OCI-LY7 (cell line): ENCODE measurements at regions not wholly inside any gene's neighbourhood (a gene's known extent, or its start where the extent isn't known, plus 50 kb on each side); places are given as distances from the start of the nearest gene placed in this dataset.

Experiments
- BruUV-seq: library from RNA; stranded (reverse); fragments of 400-500 nt; replicated peaks from 2 replicates; lab custom pipeline; 2021; lab: Mats Ljungman, UMichigan
- CTCF ChIA-PET: fragments of 300-600 bp; sonication (Branson Sonifier 250); formaldehyde crosslinking; loops from one replicate; lab custom pipeline; 2022; ENCODE audit warnings: antibody characterized with exemption; ENCODE audit not compliant: unreplicated experiment; lab: Charles Lee
- POLR2A ChIA-PET: fragments of 300-600 bp; sonication (Branson Sonifier 250); formaldehyde crosslinking; loops from one replicate; lab custom pipeline; 2022; ENCODE audit warnings: antibody characterized with exemption; lab: Charles Lee
- DNase-seq: peaks from one replicate; pipeline ENCODE4 v3.0.0-alpha.2; 2015; ENCODE audit warnings: low spot score
- H2AFZ ChIP-seq: fragments of 200-600 bp; sonication (generic), shearing (Covaris generic); 2 replicates; pipeline ENCODE4 v1.6.1; 2014; ENCODE audit warnings: mild to moderate bottlenecking, antibody characterized with exemption, low read length, moderate library complexity
- H3K27ac ChIP-seq: fragments of 200-600 bp; sonication (generic); 2 replicates; pipeline ENCODE4 v1.5.1; 2014; ENCODE audit warnings: mixed run types, low read depth, mild to moderate bottlenecking, moderate library complexity, low read length, inconsistent platforms; ENCODE audit not compliant: poor library complexity, severe bottlenecking
- H3K36me3 ChIP-seq: fragments of 200-600 bp; sonication (generic); 2 replicates; pipeline ENCODE4 v1.6.1; 2014; ENCODE audit warnings: mild to moderate bottlenecking, antibody characterized with exemption, low read length, moderate library complexity, mixed read lengths; ENCODE audit not compliant: insufficient read depth
- H3K4me1 ChIP-seq: fragments of 200-600 bp; sonication (generic); 2 replicates; pipeline ENCODE4 v1.5.1; 2014; ENCODE audit warnings: mild to moderate bottlenecking, low read length; ENCODE audit not compliant: insufficient read depth, poor library complexity, severe bottlenecking
- H3K4me2 ChIP-seq: fragments of 200-600 bp; sonication (generic); 2 replicates; pipeline ENCODE4 v1.6.1; 2014; ENCODE audit warnings: mild to moderate bottlenecking, low read length
- H3K4me3 ChIP-seq: fragments of 200-600 bp; sonication (generic); 2 replicates; pipeline ENCODE4 v1.5.1; 2014; ENCODE audit warnings: mild to moderate bottlenecking, low read depth, low read length; ENCODE audit not compliant: poor library complexity, severe bottlenecking
- H3K79me2 ChIP-seq: fragments of 200-600 bp; sonication (generic); 2 replicates; pipeline ENCODE4 v1.6.1; 2016; ENCODE audit warnings: low read depth, mild to moderate bottlenecking, low read length, moderate library complexity, mixed read lengths; ENCODE audit not compliant: insufficient read depth
- H3K9me2 ChIP-seq: fragments of 200-600 bp; sonication (generic); 2 replicates; pipeline ENCODE4 v1.6.1; 2016; ENCODE audit warnings: mild to moderate bottlenecking, low read length, mixed read lengths; ENCODE audit not compliant: insufficient read depth
- H3K9me3 ChIP-seq: fragments of 200-600 bp; sonication (generic); 2 replicates; pipeline ENCODE4 v1.6.1; 2014; ENCODE audit warnings: mild to moderate bottlenecking, mixed run types, low read length, mixed read lengths
- H4K20me1 ChIP-seq: fragments of 200-600 bp; sonication (generic); 2 replicates; pipeline ENCODE4 v1.6.1; 2014; ENCODE audit warnings: mild to moderate bottlenecking, antibody characterized with exemption, low read length, moderate library complexity, mixed read lengths; ENCODE audit not compliant: insufficient read depth
- EZH2phosphoT487 ChIP-seq: fragments of 200-600 bp; sonication (generic); IDR thresholded peaks from 2 replicates; pipeline ENCODE4 v1.6.1; 2018; ENCODE audit warnings: low read depth, borderline replicate concordance, mild to moderate bottlenecking, mixed run types, antibody characterized with exemption, low read length, moderate library complexity, mixed read lengths
- intact Hi-C: fragments of 100-400 bp; cut with micrococcal nuclease; formaldehyde crosslinking; loops from one replicate; pipeline ENCODE4 v1.10.0; 2022; ENCODE audit not compliant: unreplicated experiment
- TF ChIP-seq, protein P1 (sequence below): fragments of 200-600 bp; sonication (generic); conservative IDR thresholded peaks from 2 replicates; pipeline ENCODE4 v1.5.1; 2014; ENCODE audit warnings: mild to moderate bottlenecking, antibody characterized with exemption, low read length, moderate library complexity, mixed read lengths

DNA sequence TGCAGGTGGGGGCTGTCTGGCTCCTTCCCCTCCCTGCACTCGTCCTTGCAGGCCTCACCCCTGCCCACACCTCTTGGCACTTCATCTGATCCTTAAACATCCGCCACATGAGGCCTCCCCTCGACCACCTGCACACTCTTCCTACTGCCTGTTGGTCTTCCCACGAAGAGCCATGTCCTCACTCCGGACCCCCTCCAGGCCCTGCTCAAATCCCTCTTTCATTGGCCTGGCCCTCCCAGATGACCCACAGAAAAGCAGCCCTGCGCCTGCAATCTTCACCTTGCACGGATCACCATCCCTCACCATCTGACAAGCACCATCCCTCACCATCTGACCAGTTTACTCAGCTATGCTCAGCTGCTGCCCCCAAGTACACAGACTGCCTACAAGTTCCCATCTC lies 193.6 kb downstream of the BCL11B start:
- CTCF ChIA-PET: no interaction called here
- Histone ChIP-seq H3K4me1 (no peaks in the 10 kb centered on the region), H3K79me2 (no peaks in the 10 kb centered on the region), H3K4me2 (no peak overlapping the region), H4K20me1 (no peaks in the 10 kb centered on the region), H3K9me2 (no peaks in the 10 kb centered on the region), H3K27ac (no peak overlapping the region), H3K4me3 (no peak overlapping the region), H3K9me3 (no peaks in the 10 kb centered on the region), H3K36me3 (no peaks in the 10 kb centered on the region), H2AFZ (no peak overlapping the region)
- POLR2A ChIA-PET: no interaction called here
- TF ChIP-seq EZH2phosphoT487: no peak
- TF ChIP-seq, protein P1, sequence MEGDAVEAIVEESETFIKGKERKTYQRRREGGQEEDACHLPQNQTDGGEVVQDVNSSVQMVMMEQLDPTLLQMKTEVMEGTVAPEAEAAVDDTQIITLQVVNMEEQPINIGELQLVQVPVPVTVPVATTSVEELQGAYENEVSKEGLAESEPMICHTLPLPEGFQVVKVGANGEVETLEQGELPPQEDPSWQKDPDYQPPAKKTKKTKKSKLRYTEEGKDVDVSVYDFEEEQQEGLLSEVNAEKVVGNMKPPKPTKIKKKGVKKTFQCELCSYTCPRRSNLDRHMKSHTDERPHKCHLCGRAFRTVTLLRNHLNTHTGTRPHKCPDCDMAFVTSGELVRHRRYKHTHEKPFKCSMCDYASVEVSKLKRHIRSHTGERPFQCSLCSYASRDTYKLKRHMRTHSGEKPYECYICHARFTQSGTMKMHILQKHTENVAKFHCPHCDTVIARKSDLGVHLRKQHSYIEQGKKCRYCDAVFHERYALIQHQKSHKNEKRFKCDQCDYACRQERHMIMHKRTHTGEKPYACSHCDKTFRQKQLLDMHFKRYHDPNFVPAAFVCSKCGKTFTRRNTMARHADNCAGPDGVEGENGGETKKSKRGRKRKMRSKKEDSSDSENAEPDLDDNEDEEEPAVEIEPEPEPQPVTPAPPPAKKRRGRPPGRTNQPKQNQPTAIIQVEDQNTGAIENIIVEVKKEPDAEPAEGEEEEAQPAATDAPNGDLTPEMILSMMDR: no peak
- intact Hi-C loops: no loop called here
- DNase-seq: no peak
- no TSS peak for BruUV-seq

DNA sequence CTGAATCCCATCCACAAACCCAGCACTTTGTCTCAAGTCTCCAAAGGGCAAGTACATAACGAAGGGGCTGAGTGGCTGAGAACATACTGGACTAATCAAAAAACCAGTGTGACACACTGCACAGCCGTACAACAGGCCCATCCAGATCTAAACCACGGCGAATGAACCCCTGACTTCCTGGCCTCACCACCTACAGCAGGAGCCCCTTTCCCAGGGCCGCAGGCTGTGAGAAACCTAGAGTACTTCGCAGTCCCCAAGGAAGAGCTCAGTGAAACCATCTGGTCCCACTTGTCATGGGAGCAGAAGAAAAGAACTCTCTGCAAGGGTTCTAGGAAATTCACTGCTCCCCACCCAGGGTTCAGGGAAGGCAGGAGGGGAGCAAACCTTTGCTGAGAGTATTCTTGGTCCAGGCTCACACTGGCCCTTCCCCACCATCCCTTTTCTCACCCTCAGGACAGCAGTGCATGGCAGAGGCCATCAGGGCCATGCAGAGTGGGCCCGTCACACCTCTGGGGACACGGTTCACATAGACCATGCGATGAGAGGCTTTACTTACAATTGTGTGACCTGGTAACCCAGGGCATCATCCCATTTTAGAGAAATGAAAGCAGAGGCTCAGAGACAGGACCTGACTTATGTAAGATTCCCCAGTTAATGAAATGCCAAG lies 192.8 kb downstream of the BCL11B start:
- no peaks in the 10 kb centered on the region for H3K9me3 ChIP-seq
- H2AFZ ChIP-seq: no peak overlapping the region
- H3K4me2 ChIP-seq: no peak overlapping the region
- no peak overlapping the region for H3K4me3 ChIP-seq
- ChIA-PET CTCF (no interaction called here), POLR2A (no interaction called here)
- H4K20me1 ChIP-seq: no peaks in the 10 kb centered on the region
- intact Hi-C loops: no loop called here
- H3K4me1 ChIP-seq: no peaks in the 10 kb centered on the region
- H3K36me3 ChIP-seq: no peaks in the 10 kb centered on the region
- no peaks in the 10 kb centered on the region for H3K79me2 ChIP-seq
- TF ChIP-seq EZH2phosphoT487: no peak
- TF ChIP-seq, protein P1: no peak
- no peaks in the 10 kb centered on the region for H3K9me2 ChIP-seq
- no peak overlapping the region for H3K27ac ChIP-seq
- DNase-seq: no peak
- BruUV-seq: no TSS peak

GRCh38 chr14:99080306-99080705 lies 191.7 kb downstream of the BCL11B start:
- POLR2A ChIA-PET: no interaction called here

More at GRCh38 chr14:99080306-99080705, 191.7 kb downstream of the BCL11B start:
- DNase-seq: no peak
- no peak overlapping the region for H2AFZ ChIP-seq
- H3K4me1 ChIP-seq: no peaks in the 10 kb centered on the region
- no peak overlapping the region for H3K27ac ChIP-seq
- H3K4me2 ChIP-seq: no peak overlapping the region
- intact Hi-C loops: no loop called here
- no peaks in the 10 kb centered on the region for H4K20me1 ChIP-seq
- H3K9me2 ChIP-seq: no peaks in the 10 kb centered on the region
- no peaks in the 10 kb centered on the region for H3K9me3 ChIP-seq
- no TSS peak for BruUV-seq
- CTCF ChIA-PET: no interaction called here
- no peaks in the 10 kb centered on the region for H3K79me2 ChIP-seq
- H3K4me3 ChIP-seq: no peak overlapping the region
- TF ChIP-seq, protein P1: no peak
- TF ChIP-seq EZH2phosphoT487: no peak
- H3K36me3 ChIP-seq: no peaks in the 10 kb centered on the region
